HG03045 (cell line): ENCODE measurements at regions not wholly inside any gene's neighbourhood (a gene's known extent, or its start where the extent isn't known, plus 50 kb on each side); places are given as distances from the start of the nearest gene placed in this dataset.

Experiments used
- ATAC-seq: cut with Tn5 transposase; IDR thresholded peaks from one replicate; pipeline ENCODE4 v1.9.1; 2021; ENCODE audit warnings: mild to moderate bottlenecking, moderate library complexity; ENCODE audit not compliant: unreplicated experiment

- no peak for ATAC-seq
Measured at GRCh38 chr5:146940295-146940694, 61.7 kb upstream of the PPP2R2B start.

- ATAC-seq: no peak
Measured at GRCh38 chr5:146944019-146944418, 65.5 kb upstream of the PPP2R2B start.

GRCh38 chr5:146944764-146945616 is 66.4 kb upstream of the PPP2R2B start:
- ATAC-seq: no peak

GRCh38 chr5:146945617-146946084 is 67.1 kb upstream of the PPP2R2B start:
- no peak for ATAC-seq

- no peak for ATAC-seq
Measured at GRCh38 chr5:146947181-146947941, 68.8 kb upstream of the PPP2R2B start.

GRCh38 chr5:146948666-146949065 is 70.1 kb upstream of the PPP2R2B start:
- no peak for ATAC-seq

- no peak for ATAC-seq
Measured at GRCh38 chr5:146952168-146952567, 73.6 kb upstream of the PPP2R2B start.

- no peak for ATAC-seq
Measured at GRCh38 chr5:146956217-146956616, 77.7 kb upstream of the PPP2R2B start.

- no peak for ATAC-seq
Measured at GRCh38 chr5:146959360-146959759, 80.8 kb upstream of the PPP2R2B start.

- ATAC-seq: no peak
Measured at GRCh38 chr5:146962801-146963355, 84.3 kb upstream of the PPP2R2B start.

- ATAC-seq: peak; percentile 92
Measured at GRCh38 chr5:146965761-146966659, 87.5 kb upstream of the PPP2R2B start.

GRCh38 chr5:146967646-146968045 is 89.1 kb upstream of the PPP2R2B start:
- ATAC-seq: no peak

GRCh38 chr5:146971401-146971800 is 92.8 kb upstream of the PPP2R2B start:
- ATAC-seq: no peak

- no peak for ATAC-seq
Measured at GRCh38 chr5:146986469-146986868, 107.9 kb upstream of the PPP2R2B start.

GRCh38 chr5:146993876-146994530 is 115.4 kb upstream of the PPP2R2B start:
- no peak for ATAC-seq

GRCh38 chr5:146995878-146996277 is 117.3 kb upstream of the PPP2R2B start:
- no peak for ATAC-seq

- no peak for ATAC-seq
Measured at GRCh38 chr5:147015405-147015804, 136.8 kb upstream of the PPP2R2B start.

- no peak for ATAC-seq
Measured at GRCh38 chr5:147017191-147017590, 138.6 kb upstream of the PPP2R2B start.

- ATAC-seq: no peak
Measured at GRCh38 chr5:147017621-147018020, 139.1 kb upstream of the PPP2R2B start.

- no peak for ATAC-seq
Measured at GRCh38 chr5:147018812-147019211, 140.3 kb upstream of the PPP2R2B start.
